GM12892 (cell line): ENCODE measurements at regions not wholly inside any gene's neighbourhood (a gene's known extent, or its start where the extent isn't known, plus 50 kb on each side); places are given as distances from the start of the nearest gene placed in this dataset.

ENCODE experiments used
- DNase-seq: peaks from one replicate; pipeline ENCODE4 v3.0.0; 2011; ENCODE audit not compliant: insufficient read length
- FAIRE-seq: peaks from 2 replicates; lab custom pipeline; 2011; peaks lifted over from hg19 to GRCh38; lab: Jason Lieb, UNC
- POLR2A ChIP-seq: IDR thresholded peaks from 2 replicates; pipeline ENCODE4 v1.6.1; 2011; ENCODE audit warnings: low read depth, low read length, control low read depth
- POLR2AphosphoS5 ChIP-seq: IDR thresholded peaks from 2 replicates; pipeline ENCODE4 v1.6.1; 2011; ENCODE audit warnings: low read depth, low read length, control low read depth
- TAF1 ChIP-seq: IDR thresholded peaks from 2 replicates; pipeline ENCODE4 v1.6.1; 2011; ENCODE audit warnings: low read depth, mild to moderate bottlenecking, control low read depth, low read length, borderline replicate concordance

- TF ChIP-seq POLR2AphosphoS5 (no peak), TAF1 (no peak), POLR2A (no peak)
- DNase-seq (no peak), FAIRE-seq (no peak)
Observed at GRCh38 chr11:26904801-26905200, 89.1 kb upstream of the FIBIN start.

- TF ChIP-seq POLR2A (no peak), POLR2AphosphoS5 (no peak), TAF1 (no peak)
- no peak for DNase-seq
- no peak for FAIRE-seq
Observed at GRCh38 chr11:26905368-26905767, 88.5 kb upstream of the FIBIN start.

GRCh38 chr11:26909515-26909914, 84.4 kb upstream of the FIBIN start:
- TF ChIP-seq TAF1 (no peak), POLR2A (no peak), POLR2AphosphoS5 (no peak)
- DNase-seq (no peak), FAIRE-seq (peak; percentile 30)

- FAIRE-seq (no peak), DNase-seq (no peak)
- TF ChIP-seq TAF1: no peak
- no peak for TF ChIP-seq POLR2A
- no peak for TF ChIP-seq POLR2AphosphoS5
Observed at GRCh38 chr11:26909991-26910591, 83.8 kb upstream of the FIBIN start.

GRCh38 chr11:26914968-26915367, 78.9 kb upstream of the FIBIN start:
- TF ChIP-seq TAF1 (no peak), POLR2A (no peak), POLR2AphosphoS5 (no peak)
- FAIRE-seq: peak; percentile 78
- no peak for DNase-seq

- no peak for DNase-seq
- FAIRE-seq: no peak
- no peak for TF ChIP-seq POLR2A
- no peak for TF ChIP-seq POLR2AphosphoS5
- no peak for TF ChIP-seq TAF1
Observed at GRCh38 chr11:26916805-26917204, 77.1 kb upstream of the FIBIN start.

GRCh38 chr11:26928582-26928981, 65.3 kb upstream of the FIBIN start:
- FAIRE-seq (no peak), DNase-seq (no peak)
- TF ChIP-seq POLR2AphosphoS5 (no peak), POLR2A (no peak), TAF1 (no peak)

- TF ChIP-seq POLR2A (no peak), TAF1 (no peak), POLR2AphosphoS5 (no peak)
- FAIRE-seq (no peak), DNase-seq (no peak)
Observed at GRCh38 chr11:26929806-26930517, 64.0 kb upstream of the FIBIN start.

GRCh38 chr11:26930518-26931247, 63.2 kb upstream of the FIBIN start:
- no peak for TF ChIP-seq POLR2AphosphoS5
- no peak for TF ChIP-seq POLR2A
- TF ChIP-seq TAF1: no peak
- DNase-seq: no peak
- no peak for FAIRE-seq

GRCh38 chr11:26931248-26931631, 62.7 kb upstream of the FIBIN start:
- no peak for TF ChIP-seq POLR2AphosphoS5
- no peak for TF ChIP-seq POLR2A
- TF ChIP-seq TAF1: no peak
- DNase-seq: no peak
- no peak for FAIRE-seq

- FAIRE-seq (peak; percentile 33), DNase-seq (no peak)
- TF ChIP-seq POLR2AphosphoS5: no peak
- no peak for TF ChIP-seq TAF1
- no peak for TF ChIP-seq POLR2A
Observed at GRCh38 chr11:26931881-26932280, 62.0 kb upstream of the FIBIN start.

- no peak for DNase-seq
- TF ChIP-seq POLR2AphosphoS5 (no peak), TAF1 (no peak), POLR2A (no peak)
- FAIRE-seq: peak; percentile 33
Observed at GRCh38 chr11:26936109-26936508, 57.8 kb upstream of the FIBIN start.
